Lower leg skin (tissue), 3 donors: ENCODE measurements at regions not wholly inside any gene's neighbourhood (a gene's known extent, or its start where the extent isn't known, plus 50 kb on each side); places are given as distances from the start of the nearest gene placed in this dataset.

Experiments used
- POLR2A ChIP-seq, 2 donors: fragments of 450-650 bp; IDR thresholded peaks; one replicate each; pipeline ENCODE4 v1.6.1; 2016 to 2017; ENCODE audit warnings: antibody characterized with exemption in 2 of 2, mild to moderate bottlenecking in 1 of 2, moderate library complexity in 1 of 2
- TF ChIP-seq, protein P1 (sequence below), 3 donors: fragments of 450-650 bp; IDR thresholded peaks; one replicate each; pipeline ENCODE4 v1.5.1; 2016; ENCODE audit warnings: antibody characterized with exemption in 3 of 3, mild to moderate bottlenecking in 3 of 3, moderate library complexity in 2 of 3

DNA sequence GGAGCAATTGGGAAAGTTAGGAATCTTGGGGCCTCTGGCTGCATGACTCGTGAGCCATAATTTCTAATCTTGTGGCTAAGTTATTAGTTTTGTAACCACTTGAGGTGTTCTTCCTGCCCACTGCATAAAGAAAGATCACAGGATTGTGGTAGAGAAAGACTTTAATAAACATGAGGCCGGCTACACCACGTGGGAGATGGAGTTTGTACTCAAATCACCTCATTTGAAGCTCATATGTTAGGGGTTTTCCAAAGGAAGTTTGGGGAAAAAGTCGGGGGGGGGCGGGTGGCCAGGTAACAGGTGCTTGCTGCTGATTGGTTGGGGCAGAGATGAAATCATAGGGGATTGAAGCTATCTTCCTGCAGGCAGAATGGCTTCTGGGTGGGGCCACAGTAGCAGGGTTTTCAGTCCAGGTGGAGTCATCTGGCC lies 287.8 kb downstream of the ZNF674 start:
- TF ChIP-seq, protein P1, sequence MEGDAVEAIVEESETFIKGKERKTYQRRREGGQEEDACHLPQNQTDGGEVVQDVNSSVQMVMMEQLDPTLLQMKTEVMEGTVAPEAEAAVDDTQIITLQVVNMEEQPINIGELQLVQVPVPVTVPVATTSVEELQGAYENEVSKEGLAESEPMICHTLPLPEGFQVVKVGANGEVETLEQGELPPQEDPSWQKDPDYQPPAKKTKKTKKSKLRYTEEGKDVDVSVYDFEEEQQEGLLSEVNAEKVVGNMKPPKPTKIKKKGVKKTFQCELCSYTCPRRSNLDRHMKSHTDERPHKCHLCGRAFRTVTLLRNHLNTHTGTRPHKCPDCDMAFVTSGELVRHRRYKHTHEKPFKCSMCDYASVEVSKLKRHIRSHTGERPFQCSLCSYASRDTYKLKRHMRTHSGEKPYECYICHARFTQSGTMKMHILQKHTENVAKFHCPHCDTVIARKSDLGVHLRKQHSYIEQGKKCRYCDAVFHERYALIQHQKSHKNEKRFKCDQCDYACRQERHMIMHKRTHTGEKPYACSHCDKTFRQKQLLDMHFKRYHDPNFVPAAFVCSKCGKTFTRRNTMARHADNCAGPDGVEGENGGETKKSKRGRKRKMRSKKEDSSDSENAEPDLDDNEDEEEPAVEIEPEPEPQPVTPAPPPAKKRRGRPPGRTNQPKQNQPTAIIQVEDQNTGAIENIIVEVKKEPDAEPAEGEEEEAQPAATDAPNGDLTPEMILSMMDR (IDR thresholded peaks at IDR 0.05) = no peak
- TF ChIP-seq POLR2A (IDR thresholded peaks at IDR 0.05) = no peak
